Activated naive CD8-positive, alpha-beta T cell treated with anti-CD3 and anti-CD28 coated beads, Interleukin-2, amount 50 U/mL, for 24 hours (primary cell): ENCODE measurements at regions not wholly inside any gene's neighbourhood (a gene's known extent, or its start where the extent isn't known, plus 50 kb on each side); places are given as distances from the start of the nearest gene placed in this dataset.
"Not testable (repeated sequence)": the region's sequence is repeated elsewhere in the genome, so short reads cannot be mapped to it uniquely, and the experiment has no call there.

Experiments used
- ATAC-seq: fragments of 150-1000 bp; cut with Tn5 transposase; one replicate; pipeline ENCODE4 v1.10.0; 2021
- DNase-seq: peaks from one replicate; pipeline ENCODE4 v3.0.0; 2021
- H3K27ac Mint-ChIP-seq: one replicate; pipeline ENCODE4 v1.8.0; 2021; ENCODE audit warnings: mild to moderate bottlenecking, mixed read lengths
- H3K27me3 Mint-ChIP-seq: one replicate; pipeline ENCODE4 v1.8.0; 2021; ENCODE audit warnings: mixed read lengths
- H3K36me3 Mint-ChIP-seq: one replicate; pipeline ENCODE4 v1.8.0; 2021; ENCODE audit warnings: low read depth, mixed read lengths
- H3K4me1 Mint-ChIP-seq: one replicate; pipeline ENCODE4 v1.8.0; 2021; ENCODE audit warnings: mixed read lengths
- H3K4me3 Mint-ChIP-seq: one replicate; pipeline ENCODE4 v1.8.0; 2021; ENCODE audit warnings: mild to moderate bottlenecking, moderate library complexity, mixed read lengths
- H3K9me3 Mint-ChIP-seq: one replicate; pipeline ENCODE4 v1.8.0; 2021; ENCODE audit warnings: mixed read lengths

DNA sequence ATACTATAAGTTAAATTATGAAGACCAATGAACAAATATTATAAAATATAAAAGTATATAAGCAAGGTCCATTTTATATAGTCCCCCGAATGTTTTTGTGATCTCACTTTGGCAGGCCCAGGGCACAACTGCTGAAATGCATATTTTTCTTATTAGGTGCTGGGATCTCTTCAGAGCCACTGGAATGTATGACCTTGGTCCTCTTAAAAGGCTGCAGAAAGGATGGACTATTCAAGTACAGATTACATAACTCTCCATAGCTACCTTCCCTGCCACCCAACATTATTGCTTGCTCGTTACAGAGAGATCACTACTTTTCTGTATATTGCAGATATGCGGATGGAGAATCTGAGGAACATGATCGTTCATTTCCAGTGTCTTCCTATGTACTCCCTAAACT is 925.6 kb upstream of the CELF4 start:
- peaks cover 3% of the 10 kb centered on the region for H3K9me3 Mint-ChIP-seq
- no peaks in the 10 kb centered on the region for H3K27me3 Mint-ChIP-seq
- no peak for ATAC-seq
- H3K36me3 Mint-ChIP-seq = no peaks in the 10 kb centered on the region
- H3K4me1 Mint-ChIP-seq = peaks cover 5% of the 10 kb centered on the region
- H3K4me3 Mint-ChIP-seq = no peak overlapping the region
- no peak for DNase-seq
- no peak overlapping the region for H3K27ac Mint-ChIP-seq

DNA sequence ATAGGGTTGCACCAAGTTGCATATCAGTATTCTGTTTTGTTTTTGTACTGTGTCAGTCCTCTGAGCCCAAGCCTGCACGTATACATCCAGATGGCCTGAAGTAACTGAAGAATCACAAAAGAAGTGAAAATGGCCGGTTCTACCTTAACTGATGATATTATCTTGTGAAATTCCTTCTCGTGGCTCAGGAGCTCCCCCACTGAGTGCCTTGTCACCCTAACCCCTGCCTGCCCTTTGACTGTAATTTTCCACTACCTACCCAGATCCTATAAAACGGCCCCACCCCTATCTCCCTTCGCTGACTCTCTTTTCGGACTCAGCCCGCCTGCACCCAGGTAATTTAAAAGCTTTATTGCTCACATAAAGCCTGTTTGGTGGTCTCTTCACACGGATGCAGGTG is 924.1 kb upstream of the CELF4 start:
- H3K9me3 Mint-ChIP-seq = not testable (repeated sequence)

DNA sequence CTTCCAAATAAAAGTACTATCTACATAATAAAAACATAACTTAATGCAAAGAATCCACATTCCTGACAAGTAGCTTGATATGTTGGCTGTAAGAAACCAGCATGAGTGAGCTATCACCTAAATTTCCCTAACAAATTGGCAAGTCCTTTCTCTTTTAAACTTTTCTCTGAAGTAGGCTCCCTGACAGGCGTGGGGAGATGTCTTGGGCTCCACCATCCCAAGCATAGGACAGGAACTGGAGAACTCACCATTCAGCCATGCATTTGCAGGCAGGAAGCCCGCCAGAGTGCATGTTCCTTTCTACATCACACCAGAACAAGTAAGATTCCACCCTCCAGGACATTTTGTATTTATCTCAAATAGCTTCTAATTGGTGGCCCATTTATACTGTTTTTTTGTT is 921.9 kb upstream of the CELF4 start:
- Mint-ChIP-seq H3K4me1 (no peaks in the 10 kb centered on the region), H3K27ac (no peak overlapping the region), H3K9me3 (peaks cover 3% of the 10 kb centered on the region), H3K4me3 (no peak overlapping the region), H3K27me3 (no peaks in the 10 kb centered on the region), H3K36me3 (no peaks in the 10 kb centered on the region)
- ATAC-seq (no peak), DNase-seq (no peak)

More for the DNA sequence above, 924.1 kb upstream of the CELF4 start:
- not testable (repeated sequence) for DNase-seq, H3K36me3 Mint-ChIP-seq, H3K4me1 Mint-ChIP-seq, ATAC-seq, H3K4me3 Mint-ChIP-seq, H3K27ac Mint-ChIP-seq, H3K27me3 Mint-ChIP-seq

DNA sequence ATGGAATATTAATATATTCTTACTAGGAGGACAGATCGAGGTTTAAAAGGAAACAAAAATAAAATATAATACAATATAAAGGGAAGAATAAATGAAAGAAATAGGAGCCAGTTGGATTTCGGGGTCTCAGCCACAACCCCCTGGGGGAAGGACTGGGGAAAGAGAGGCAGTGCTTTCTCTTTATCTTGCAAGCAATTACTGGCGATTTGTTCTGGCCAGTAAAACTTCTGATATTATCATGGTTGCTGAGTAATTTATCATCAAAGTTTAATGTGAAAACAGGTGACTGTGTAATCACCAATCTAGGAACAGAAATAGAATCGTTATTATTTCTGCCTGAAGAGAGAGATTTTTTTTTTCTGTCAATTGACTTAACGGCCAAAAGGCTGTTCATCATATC is 917.7 kb upstream of the CELF4 start:
- ATAC-seq = no peak
- H3K4me3 Mint-ChIP-seq = no peak overlapping the region

DNA sequence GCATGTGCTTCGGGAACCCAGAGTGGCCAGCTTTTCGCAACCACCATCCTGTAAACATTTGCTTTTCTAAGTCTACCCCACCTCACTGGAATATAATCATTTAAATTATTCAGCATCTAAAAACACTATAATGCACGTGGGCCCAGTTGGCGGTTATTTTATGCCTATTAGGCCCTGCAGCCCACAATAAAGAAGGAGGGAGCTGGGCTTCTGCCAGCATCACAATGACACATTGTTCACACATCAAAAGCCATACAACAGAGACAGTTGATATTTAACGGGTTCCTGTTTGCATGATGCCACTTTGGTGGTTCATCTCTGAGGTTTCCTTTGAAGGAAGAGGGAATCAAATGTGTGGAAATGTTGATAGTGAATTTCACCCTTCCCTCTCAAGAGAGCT is 916.0 kb upstream of the CELF4 start:
- Mint-ChIP-seq H3K9me3 (peaks cover 7% of the 10 kb centered on the region), H3K36me3 (no peaks in the 10 kb centered on the region), H3K4me1 (no peaks in the 10 kb centered on the region), H3K27ac (no peak overlapping the region), H3K4me3 (no peak overlapping the region), H3K27me3 (no peaks in the 10 kb centered on the region)
- ATAC-seq (no peak), DNase-seq (no peak)

More for the DNA sequence above, 917.7 kb upstream of the CELF4 start:
- H3K27ac Mint-ChIP-seq = no peak overlapping the region
- H3K4me1 Mint-ChIP-seq = no peaks in the 10 kb centered on the region
- peaks cover 7% of the 10 kb centered on the region for H3K9me3 Mint-ChIP-seq
- DNase-seq = no peak
- H3K27me3 Mint-ChIP-seq = no peaks in the 10 kb centered on the region
- no peaks in the 10 kb centered on the region for H3K36me3 Mint-ChIP-seq

DNA sequence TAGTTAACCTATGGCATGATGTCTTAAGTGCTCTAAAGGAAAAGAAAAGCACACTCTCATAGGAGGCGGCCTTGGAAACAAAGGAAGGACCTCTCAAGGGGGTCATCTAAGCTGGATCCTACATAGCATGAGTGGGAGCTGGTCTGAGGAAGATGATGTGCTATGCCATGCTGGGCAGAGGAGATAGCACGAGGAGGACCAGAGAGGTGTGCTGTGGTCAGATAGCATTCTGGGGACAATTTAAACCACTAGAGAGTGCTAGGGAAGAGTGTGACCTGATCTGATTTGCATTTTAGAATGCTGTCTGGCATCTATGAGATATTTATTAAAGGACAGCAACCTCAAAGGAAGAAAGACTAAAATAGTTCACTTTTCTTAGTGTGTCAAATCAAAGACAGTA is 910.1 kb upstream of the CELF4 start:
- Mint-ChIP-seq H3K27ac (no peak overlapping the region), H3K4me3 (no peak overlapping the region), H3K36me3 (no peaks in the 10 kb centered on the region), H3K27me3 (no peaks in the 10 kb centered on the region), H3K9me3 (peaks cover 18% of the 10 kb centered on the region), H3K4me1 (no peaks in the 10 kb centered on the region)
- ATAC-seq (no peak), DNase-seq (no peak)

DNA sequence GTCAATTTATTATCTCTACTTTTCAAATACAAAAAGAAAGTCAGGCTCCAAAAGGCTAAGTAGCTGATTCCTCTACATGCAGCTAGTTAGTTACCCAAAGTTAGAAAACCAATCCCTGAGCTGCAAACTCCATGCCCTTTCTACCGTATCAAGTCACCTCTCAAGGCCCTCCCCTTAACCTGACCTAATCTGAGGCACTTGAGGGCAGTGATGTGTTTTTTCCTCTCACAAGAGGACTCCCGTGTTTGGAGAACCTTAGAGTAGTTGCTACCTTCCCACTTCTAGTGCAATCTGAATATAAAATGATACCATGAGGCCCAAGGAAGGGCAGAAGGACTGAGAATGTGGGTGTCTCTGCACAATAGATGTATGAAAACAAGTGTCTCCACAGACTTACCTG is 907.9 kb upstream of the CELF4 start:
- Mint-ChIP-seq H3K27ac (no peak overlapping the region), H3K4me3 (no peak overlapping the region), H3K9me3 (peaks cover 14% of the 10 kb centered on the region), H3K36me3 (no peaks in the 10 kb centered on the region), H3K4me1 (no peaks in the 10 kb centered on the region), H3K27me3 (no peaks in the 10 kb centered on the region)
- ATAC-seq (no peak), DNase-seq (no peak)

DNA sequence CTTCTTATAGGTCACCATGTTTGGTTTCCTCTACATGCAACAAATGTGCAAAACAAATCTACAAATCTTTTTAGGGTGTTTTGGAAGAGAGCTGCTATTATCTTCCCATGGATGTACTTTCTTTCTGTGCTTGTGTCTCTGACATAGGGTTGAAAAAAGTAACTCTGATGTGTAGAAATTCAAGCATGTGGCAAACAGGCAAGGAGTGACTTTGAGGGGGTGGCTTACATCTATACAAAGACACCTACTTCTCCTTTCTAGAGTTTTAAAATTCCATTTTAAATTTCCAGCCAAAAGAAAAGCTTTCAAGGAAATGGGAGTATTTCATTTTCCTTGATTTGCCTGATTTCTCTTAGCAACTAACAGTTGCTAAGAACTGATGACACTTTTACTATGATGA is 904.8 kb upstream of the CELF4 start:
- H3K9me3 Mint-ChIP-seq = peaks cover 8% of the 10 kb centered on the region
- H3K36me3 Mint-ChIP-seq = no peaks in the 10 kb centered on the region
- H3K27me3 Mint-ChIP-seq = no peaks in the 10 kb centered on the region
- H3K4me1 Mint-ChIP-seq = no peaks in the 10 kb centered on the region
- ATAC-seq = no peak
- no peak overlapping the region for H3K4me3 Mint-ChIP-seq
- no peak for DNase-seq
- no peak overlapping the region for H3K27ac Mint-ChIP-seq

DNA sequence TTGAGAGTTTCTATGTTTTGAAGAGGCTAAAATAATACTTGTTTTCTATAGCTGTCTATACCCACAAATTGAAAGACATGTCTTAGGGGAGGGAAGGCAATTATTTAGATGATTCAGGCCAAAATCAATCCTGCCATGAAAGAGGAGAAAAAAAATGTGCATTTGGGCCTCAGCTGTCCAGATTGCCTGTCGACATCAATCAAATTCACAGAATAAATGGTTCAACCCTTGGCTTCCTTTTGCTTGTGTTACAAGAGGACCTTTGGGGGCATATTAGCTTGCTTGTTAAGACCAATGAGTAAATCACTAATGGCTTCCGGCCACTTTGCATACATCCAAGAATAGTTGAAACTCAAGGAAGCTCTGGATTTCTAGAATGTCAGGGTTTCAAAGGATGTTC is 900.8 kb upstream of the CELF4 start:
- no peaks in the 10 kb centered on the region for H3K36me3 Mint-ChIP-seq
- no peak overlapping the region for H3K27ac Mint-ChIP-seq
- no peak overlapping the region for H3K4me3 Mint-ChIP-seq
- no peaks in the 10 kb centered on the region for H3K4me1 Mint-ChIP-seq
- H3K9me3 Mint-ChIP-seq = no peaks in the 10 kb centered on the region
- ATAC-seq (no peak), DNase-seq (no peak)
- H3K27me3 Mint-ChIP-seq = no peaks in the 10 kb centered on the region

DNA sequence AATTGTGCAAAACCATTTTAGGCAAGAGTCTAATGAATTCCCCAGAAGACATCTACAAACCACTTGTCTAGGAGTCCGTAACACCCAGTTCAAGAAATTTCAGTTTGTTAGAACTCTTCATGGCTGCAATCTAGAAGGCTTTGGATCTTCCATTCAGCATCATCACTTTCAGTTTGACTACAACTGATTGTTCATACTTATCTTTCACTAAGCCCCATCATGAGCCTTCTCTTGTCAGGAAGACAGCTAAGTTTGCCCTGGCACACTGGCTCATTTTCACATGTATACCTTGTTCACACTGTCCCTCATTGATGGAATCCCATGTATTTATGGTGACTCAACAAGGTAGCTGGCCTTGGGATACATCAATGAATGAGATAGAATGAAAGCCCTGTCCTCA is 898.4 kb upstream of the CELF4 start:
- Mint-ChIP-seq H3K27me3 (no peaks in the 10 kb centered on the region), H3K9me3 (no peaks in the 10 kb centered on the region), H3K36me3 (no peaks in the 10 kb centered on the region), H3K27ac (no peak overlapping the region), H3K4me3 (no peak overlapping the region), H3K4me1 (no peaks in the 10 kb centered on the region)
- ATAC-seq = no peak
- no peak for DNase-seq

DNA sequence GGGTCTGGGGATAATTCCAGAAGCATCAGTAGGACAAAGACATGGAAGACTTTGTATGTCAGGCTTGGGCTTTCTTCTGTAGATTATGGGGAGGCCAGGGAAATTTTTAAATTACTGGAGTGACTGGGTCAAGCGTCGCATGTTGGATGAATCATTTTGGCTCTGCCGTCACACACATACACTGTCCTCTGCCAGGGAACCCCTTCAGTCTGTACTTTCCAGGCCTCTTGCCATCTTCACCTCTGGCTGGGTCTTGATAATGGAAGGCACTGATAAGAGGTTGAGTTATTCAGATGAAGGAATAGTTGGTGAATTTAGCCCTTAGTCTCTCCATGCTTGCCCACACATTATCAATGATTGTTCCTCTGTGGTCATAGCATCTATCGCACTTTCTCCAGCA is 895.1 kb upstream of the CELF4 start:
- Mint-ChIP-seq H3K9me3 (no peaks in the 10 kb centered on the region), H3K36me3 (no peaks in the 10 kb centered on the region), H3K27ac (no peak overlapping the region), H3K27me3 (no peaks in the 10 kb centered on the region), H3K4me3 (no peak overlapping the region), H3K4me1 (no peaks in the 10 kb centered on the region)
- ATAC-seq (no peak), DNase-seq (no peak)

DNA sequence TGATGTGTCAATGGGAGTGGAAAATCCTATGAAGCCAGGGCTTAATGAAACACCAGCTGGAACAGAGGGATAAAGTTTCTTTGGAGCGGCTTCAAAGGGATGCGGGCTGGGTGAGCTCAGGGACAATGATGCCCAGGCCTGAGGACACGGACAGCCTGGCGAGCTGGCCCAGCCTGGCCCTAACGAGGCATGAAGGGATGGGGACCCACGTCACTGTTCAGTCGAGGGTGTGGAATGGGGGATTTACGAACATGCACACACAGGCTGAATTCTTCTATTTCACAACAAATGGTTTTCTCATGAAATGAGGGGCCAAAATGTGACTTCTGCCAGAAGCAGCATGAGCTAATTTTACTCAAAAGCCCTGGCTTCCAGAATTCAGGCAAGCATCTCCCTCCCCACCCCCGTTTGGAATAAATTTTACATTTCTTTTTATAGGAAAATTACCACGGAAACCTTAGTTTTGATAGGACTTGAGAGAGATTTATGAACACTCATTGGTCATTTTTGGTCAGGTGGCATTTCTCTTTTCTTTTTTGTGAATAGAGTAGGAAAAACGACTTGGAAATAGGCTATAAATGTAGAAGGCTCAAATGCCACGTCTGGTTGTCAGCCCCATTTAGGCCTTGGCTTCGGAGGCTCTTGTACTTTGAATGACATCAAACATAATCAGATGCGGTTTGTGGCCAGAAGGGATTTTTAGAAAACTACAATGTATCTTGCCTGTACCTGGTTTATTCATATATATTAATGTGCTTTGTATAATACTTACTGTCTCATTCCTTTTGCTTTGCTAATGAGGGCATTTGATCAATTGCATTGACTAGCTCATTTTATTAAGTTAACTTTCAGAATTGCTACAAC is 893.8 kb upstream of the CELF4 start:
- no peaks in the 10 kb centered on the region for H3K9me3 Mint-ChIP-seq
- H3K27me3 Mint-ChIP-seq = no peaks in the 10 kb centered on the region
- H3K36me3 Mint-ChIP-seq = no peaks in the 10 kb centered on the region
- no peak for DNase-seq
- no peak overlapping the region for H3K4me3 Mint-ChIP-seq
- ATAC-seq = no peak
- no peak overlapping the region for H3K27ac Mint-ChIP-seq
- H3K4me1 Mint-ChIP-seq = no peaks in the 10 kb centered on the region

DNA sequence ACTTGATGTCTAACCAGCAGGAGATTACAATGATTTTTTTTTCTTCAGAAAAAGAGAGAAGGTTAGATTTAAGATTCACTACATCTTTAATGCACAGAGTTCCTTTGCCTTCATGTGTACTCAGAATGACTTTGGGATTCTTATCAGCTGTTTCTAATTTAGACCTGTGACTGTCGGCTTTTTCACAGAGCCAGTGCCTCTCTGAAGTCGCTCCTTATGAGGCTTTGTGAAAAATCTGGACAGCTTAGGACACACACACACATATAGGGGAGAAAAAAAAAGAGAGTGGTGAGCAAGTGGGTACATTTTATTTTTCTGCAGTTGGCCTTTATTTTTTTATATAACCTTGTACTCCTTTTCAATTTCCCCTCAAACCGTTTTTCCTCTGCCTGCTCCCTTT is 893.1 kb upstream of the CELF4 start:
- Mint-ChIP-seq H3K4me1 (no peaks in the 10 kb centered on the region), H3K27ac (no peak overlapping the region), H3K4me3 (no peak overlapping the region), H3K27me3 (no peaks in the 10 kb centered on the region), H3K36me3 (no peaks in the 10 kb centered on the region), H3K9me3 (no peaks in the 10 kb centered on the region)
- no peak for DNase-seq
- no peak for ATAC-seq

DNA sequence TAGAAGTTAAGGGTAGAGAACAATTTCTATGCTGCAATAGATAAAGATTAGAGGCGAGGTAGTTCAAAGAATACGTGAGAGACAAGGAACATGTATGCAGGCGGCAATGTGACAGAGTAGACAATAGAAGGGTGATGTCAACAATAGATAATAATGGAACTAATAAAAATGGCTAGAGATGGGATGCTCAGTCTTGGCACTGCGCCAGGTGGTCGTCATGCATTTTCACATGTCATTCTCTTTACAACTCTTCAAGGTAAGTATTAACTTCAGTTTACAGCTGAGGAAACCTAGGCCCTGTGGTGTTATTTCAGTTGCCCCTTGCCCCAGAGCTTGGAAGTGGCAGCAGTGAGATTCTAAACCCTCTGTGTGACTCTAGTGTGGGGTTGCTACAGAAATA is 890.7 kb upstream of the CELF4 start:
- H3K4me1 Mint-ChIP-seq = no peaks in the 10 kb centered on the region
- DNase-seq (no peak), ATAC-seq (no peak)
- H3K36me3 Mint-ChIP-seq = no peaks in the 10 kb centered on the region
- H3K27ac Mint-ChIP-seq = no peak overlapping the region
- no peaks in the 10 kb centered on the region for H3K9me3 Mint-ChIP-seq
- no peaks in the 10 kb centered on the region for H3K27me3 Mint-ChIP-seq
- no peak overlapping the region for H3K4me3 Mint-ChIP-seq

DNA sequence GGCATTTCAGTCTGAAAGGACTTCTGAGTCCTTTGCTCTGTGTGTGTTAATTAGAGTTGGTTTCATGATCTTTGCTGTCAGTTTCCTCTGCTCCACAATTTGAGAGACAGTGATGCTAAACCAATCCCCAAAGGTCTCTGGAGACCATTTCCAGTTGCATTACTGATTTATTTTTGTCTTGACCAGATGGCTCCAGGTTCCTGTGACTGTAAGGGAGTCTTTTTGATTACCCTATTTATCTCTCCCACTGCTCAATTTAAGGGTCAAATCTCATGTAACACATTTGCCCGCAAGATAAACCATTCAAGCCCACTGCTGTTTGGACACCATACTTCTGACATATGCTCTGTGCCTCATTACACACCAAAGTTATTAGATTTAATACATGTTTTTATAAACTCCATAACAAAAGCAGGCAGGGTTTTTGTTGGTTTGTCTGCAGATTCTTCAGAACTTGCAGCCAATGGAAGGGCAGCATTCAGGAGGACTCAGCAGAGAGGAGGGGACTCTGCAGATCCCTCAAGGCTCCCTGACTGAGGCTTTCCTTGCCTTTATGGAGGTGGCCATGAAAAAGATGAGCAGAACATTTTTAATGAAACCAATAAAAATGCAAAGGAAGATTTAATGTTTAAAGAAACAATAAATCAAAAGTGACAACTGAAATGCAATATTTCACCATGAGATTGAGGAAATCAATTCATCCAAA is 889.3 kb upstream of the CELF4 start:
- Mint-ChIP-seq H3K36me3 (no peaks in the 10 kb centered on the region), H3K27ac (no peak overlapping the region), H3K9me3 (no peaks in the 10 kb centered on the region), H3K27me3 (no peaks in the 10 kb centered on the region), H3K4me1 (no peaks in the 10 kb centered on the region), H3K4me3 (no peak overlapping the region)
- DNase-seq (no peak), ATAC-seq (no peak)
